B cell (primary cell): ENCODE measurements at regions not wholly inside any gene's neighbourhood (a gene's known extent, or its start where the extent isn't known, plus 50 kb on each side); places are given as distances from the start of the nearest gene placed in this dataset.

Experiments used
- ATAC-seq: fragments of 200-7000 bp; cut with Tn5 transposase; one replicate; pipeline ENCODE4 v1.10.0; 2021; ENCODE audit warnings: low read depth, mild to moderate bottlenecking, moderate number of reproducible peaks, moderate library complexity
- CTCF ChIA-PET: fragments of 350-600 bp; sonication (Branson Sonifier 250); formaldehyde crosslinking; loops from one replicate; lab custom pipeline; 2021; ENCODE audit warnings: antibody characterized with exemption, inconsistent platforms; lab: Charles Lee
- POLR2A ChIA-PET: fragments of 350-600 bp; sonication (Branson Sonifier 250); formaldehyde crosslinking; loops from one replicate; lab custom pipeline; 2021; ENCODE audit warnings: antibody characterized with exemption; lab: Charles Lee
- DNase-seq: peaks from one replicate; pipeline ENCODE4 v3.0.0; 2013
- H2AFZ ChIP-seq: 2 replicates; pipeline ENCODE4 v1.6.1; 2012; ENCODE audit warnings: mild to moderate bottlenecking, low read depth, low read length; ENCODE audit not compliant: insufficient read depth, poor library complexity, severe bottlenecking
- H3K27ac ChIP-seq, 2 donors: 1 replicate in 1 of 2; 2 replicates in 1 of 2; pipeline ENCODE4 v1.5.1; 2012 to 2013; ENCODE audit warnings: low read length in 2 of 2, mild to moderate bottlenecking in 2 of 2, moderate library complexity in 1 of 2
- H3K27me3 ChIP-seq, 4 experiments: fragments of 200-600 bp in 1 of 4; sonication (generic) in 1 of 4; replicated peaks in 1 of 4; 1 replicate in 2 of 4; 2 replicates in 2 of 4; pipeline versions ENCODE4 v1.6.1 to v1.7.0; 2013 to 2016; ENCODE audit warnings: low read length in 3 of 4, mild to moderate bottlenecking in 2 of 4, mixed read lengths in 1 of 4, moderate library complexity in 1 of 4; ENCODE audit not compliant: insufficient read depth in 4 of 4, control insufficient read depth in 3 of 4; ENCODE audit errors: control extremely low read depth in 1 of 4
- H3K36me3 ChIP-seq, 2 experiments: replicated peaks in 1 of 2; 1 replicate in 1 of 2; 2 replicates in 1 of 2; pipeline versions ENCODE4 v1.6.1 to v1.7.1; 2013; ENCODE audit warnings: low read length in 1 of 2; ENCODE audit not compliant: insufficient read depth in 2 of 2, control insufficient read depth in 1 of 2; ENCODE audit errors: control extremely low read depth in 1 of 2, extremely low read depth in 1 of 2
- H3K4me1 ChIP-seq, 2 donors: fragments of 200-600 bp in 1 of 2; sonication (generic) in 1 of 2; 1 replicate in 1 of 2; 2 replicates in 1 of 2; pipeline versions ENCODE4 v1.5.1 to v1.6.1; 2013 to 2017; ENCODE audit warnings: low read length in 2 of 2; ENCODE audit not compliant: control insufficient read depth in 2 of 2, insufficient read depth in 2 of 2
- H3K4me2 ChIP-seq: replicated peaks from 2 replicates; pipeline ENCODE3; 2012; ENCODE audit warnings: mild to moderate bottlenecking, low read depth, low read length; ENCODE audit not compliant: poor library complexity, severe bottlenecking
- H3K4me3 ChIP-seq, 5 experiments: fragments of 200-600 bp in 1 of 5; sonication (generic) in 1 of 5; 1 replicate in 3 of 5; 2 replicates in 2 of 5; pipeline versions ENCODE4 v1.5.1 to v1.7.0; 2011 to 2016; ENCODE audit warnings: low read length in 4 of 5, mild to moderate bottlenecking in 4 of 5, low read depth in 2 of 5, control low read depth in 1 of 5, moderate library complexity in 1 of 5; ENCODE audit not compliant: insufficient read depth in 1 of 5; ENCODE audit errors: control extremely low read depth in 1 of 5, extremely low read depth in 1 of 5
- H3K79me2 ChIP-seq: fragments of 200-600 bp; sonication (generic); one replicate; pipeline ENCODE4 v1.6.0; 2016; ENCODE audit warnings: low read length; ENCODE audit not compliant: control insufficient read depth, insufficient read depth
- H3K9ac ChIP-seq: fragments of 200-600 bp; sonication (generic); 2 replicates; pipeline ENCODE4 v1.6.1; 2017; ENCODE audit warnings: mild to moderate bottlenecking, low read length, moderate library complexity
- H3K9me3 ChIP-seq, 3 donors: one replicate each; pipeline versions ENCODE4 v1.6.1 to v1.7.1; 2013; ENCODE audit warnings: low read length in 2 of 3; ENCODE audit not compliant: control insufficient read depth in 2 of 3, insufficient read depth in 1 of 3; ENCODE audit errors: control extremely low read depth in 1 of 3
- H4K20me1 ChIP-seq: 2 replicates; pipeline ENCODE4 v1.6.0; 2012; ENCODE audit warnings: mild to moderate bottlenecking, low read length; ENCODE audit not compliant: insufficient read depth, control insufficient read depth, poor library complexity, severe bottlenecking
- H3K27ac Mint-ChIP-seq: one replicate; pipeline ENCODE4 v1.8.0; 2021; ENCODE audit warnings: mixed read lengths
- H3K27me3 Mint-ChIP-seq: one replicate; pipeline ENCODE4 v1.8.0; 2021; ENCODE audit warnings: mixed read lengths
- H3K4me1 Mint-ChIP-seq: one replicate; pipeline ENCODE4 v1.8.0; 2021; ENCODE audit warnings: mixed read lengths
- H3K4me3 Mint-ChIP-seq: one replicate; pipeline ENCODE4 v1.8.0; 2021; ENCODE audit warnings: mixed read lengths
- H3K9me3 Mint-ChIP-seq: one replicate; pipeline ENCODE4 v1.8.0; 2022; ENCODE audit warnings: mixed read lengths; ENCODE audit not compliant: insufficient read depth
- CTCF ChIP-seq: fragments of 200-600 bp; IDR thresholded peaks from one replicate; pipeline ENCODE4 v1.8.0; 2022; ENCODE audit warnings: antibody characterized with exemption, mild to moderate bottlenecking
- EZH2 ChIP-seq: IDR thresholded peaks from 2 replicates; pipeline ENCODE4 v1.6.1; 2012; ENCODE audit warnings: borderline replicate concordance, low read depth, mild to moderate bottlenecking, moderate library complexity, low read length; ENCODE audit not compliant: insufficient read depth, poor library complexity, severe bottlenecking
- WGBS: methylation state at CpG from one replicate; pipeline ENCODE4 v1.1.5; 2013; ENCODE audit warnings: missing lambda C conversion rate; ENCODE audit not compliant: insufficient coverage; 5-methylcytosine and 5-hydroxymethylcytosine counted together
- intact Hi-C: fragments of 100-400 bp; cut with micrococcal nuclease; formaldehyde crosslinking; loops from one replicate; pipeline ENCODE4 v1.10.0; 2022

DNA sequence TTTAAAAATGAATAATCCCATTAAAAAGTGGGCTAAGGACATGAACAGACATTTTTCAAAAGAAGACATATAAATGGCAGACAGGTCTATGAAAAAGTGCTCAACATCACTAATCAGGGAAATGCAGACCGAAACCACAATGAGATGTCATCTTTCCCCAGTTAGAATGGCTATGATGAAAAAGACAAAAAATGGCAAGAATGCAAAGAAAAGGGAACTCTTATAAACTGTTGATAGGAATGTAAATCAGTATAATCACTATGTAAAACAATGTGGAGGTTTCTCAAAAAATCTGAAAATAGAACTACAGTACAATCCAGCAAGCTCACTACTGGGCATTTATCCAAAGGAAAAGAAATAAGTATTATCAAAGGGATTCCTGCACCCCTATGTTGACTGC is 169.2 kb downstream of the METTL4 start:
- no peak overlapping the region for H2AFZ ChIP-seq
- WGBS: no CpG with 5 or more reads among the region's 1 CpG
- no peaks in the 10 kb centered on the region for H3K36me3 ChIP-seq
- CTCF ChIA-PET: no interaction called here
- H3K27ac Mint-ChIP-seq: no peak overlapping the region
- H4K20me1 ChIP-seq: no peaks in the 10 kb centered on the region
- H3K79me2 ChIP-seq: no peaks in the 10 kb centered on the region
- DNase-seq (no peak), ATAC-seq (no peak)
- H3K9me3 Mint-ChIP-seq: no peaks in the 10 kb centered on the region
- no peak overlapping the region for H3K4me3 ChIP-seq
- POLR2A ChIA-PET: no interaction called here
- H3K4me1 ChIP-seq: no peaks in the 10 kb centered on the region
- peaks cover 4% of the 10 kb centered on the region for H3K27me3 Mint-ChIP-seq
- H3K4me1 Mint-ChIP-seq: no peaks in the 10 kb centered on the region
- H3K4me2 ChIP-seq: no peak overlapping the region
- no peaks in the 10 kb centered on the region for H3K9me3 ChIP-seq
- TF ChIP-seq CTCF: no peak
- TF ChIP-seq EZH2: no peak
- H3K9ac ChIP-seq: no peak overlapping the region
- H3K27ac ChIP-seq: no peak overlapping the region
- H3K4me3 Mint-ChIP-seq: no peak overlapping the region
- intact Hi-C loops: no loop called here
- peaks cover 0 to 3% (median 0%) of the 10 kb centered on the region in 4 experiments for H3K27me3 ChIP-seq

- Histone ChIP-seq H3K27ac (no peak overlapping the region), H3K9me3 (no peaks in the 10 kb centered on the region), H3K9ac (no peak overlapping the region), H2AFZ (no peak overlapping the region), H3K4me3 (no peak overlapping the region), H3K4me1 (no peaks in the 10 kb centered on the region), H4K20me1 (no peaks in the 10 kb centered on the region), H3K79me2 (no peaks in the 10 kb centered on the region), H3K4me2 (no peak overlapping the region), H3K36me3 (no peaks in the 10 kb centered on the region), H3K27me3 (peaks cover 0 to 3% (median 0%) of the 10 kb centered on the region in 4 experiments)
- intact Hi-C loops: no loop called here
- no peaks in the 10 kb centered on the region for H3K9me3 Mint-ChIP-seq
- no peaks in the 10 kb centered on the region for H3K4me1 Mint-ChIP-seq
- ATAC-seq: no peak
- DNase-seq: no peak
- ChIA-PET CTCF (no interaction called here), POLR2A (no interaction called here)
- no peak for TF ChIP-seq EZH2
- TF ChIP-seq CTCF: no peak
- H3K27me3 Mint-ChIP-seq: peaks cover 10% of the 10 kb centered on the region
- H3K4me3 Mint-ChIP-seq: no peak overlapping the region
- no peak overlapping the region for H3K27ac Mint-ChIP-seq
- no CpG with 5 or more reads among the region's 2 CpGs for WGBS
Observed at GRCh38 chr18:2406544-2406943, 164.8 kb downstream of the METTL4 start.
